ENCODE measurements at regions not wholly inside any gene's neighbourhood (a gene's known extent, or its start where the extent isn't known, plus 50 kb on each side); places are given as distances from the start of the nearest gene placed in this dataset.

GRCh38 chr1:96191165-96191564 lies 530.4 kb upstream of the PTBP2 start:
- no peak for TF ChIP-seq CTCF (IDR thresholded peaks at IDR 0.05; ENCODE audit: extremely low read depth in 1 of 2, insufficient read depth in 1 of 2, low read depth in 1 of 2, low read length in 2 of 2)
- TF ChIP-seq POLR2A (IDR thresholded peaks at IDR 0.05; ENCODE audit: low read depth, low read length) = no peak
- TF ChIP-seq EZH2 (IDR thresholded peaks at IDR 0.05; ENCODE audit: borderline replicate concordance, low read depth, low read length, severe bottlenecking) = no peak
- no peak for TF ChIP-seq POLR2AphosphoS5 (IDR thresholded peaks at IDR 0.05; ENCODE audit: insufficient read depth, low read depth, low read length)
- no peak for TF ChIP-seq MAX (IDR thresholded peaks at IDR 0.05; ENCODE audit: insufficient read depth, insufficient read length)
- TF ChIP-seq FOS (IDR thresholded peaks at IDR 0.05; ENCODE audit: borderline replicate concordance, insufficient read depth, low read length) = no peak
- no peak for TF ChIP-seq GATA2 (IDR thresholded peaks at IDR 0.05; ENCODE audit: insufficient read depth, insufficient read length, low read depth, low read length)

All from endothelial cell of umbilical vein (primary cell).